HepG2 (cell line): ENCODE measurements at regions not wholly inside any gene's neighbourhood (a gene's known extent, or its start where the extent isn't known, plus 50 kb on each side); places are given as distances from the start of the nearest gene placed in this dataset.

Source experiments
- CTCF ChIP-seq: sonication (generic); formaldehyde crosslinking; IDR thresholded peaks from 2 replicates; pipeline ENCODE4 v1.5.0; 2020; ENCODE audit warnings: mild to moderate bottlenecking, missing genetic modification reagents, moderate library complexity
- ERF ChIP-seq: IDR thresholded peaks from 2 replicates; pipeline ENCODE4 v1.6.1; 2018; ENCODE audit warnings: missing biosample characterization, missing genetic modification reagents
- ETV5 ChIP-seq: IDR thresholded peaks from 2 replicates; pipeline ENCODE4 v1.6.1; 2018; ENCODE audit warnings: missing biosample characterization, missing genetic modification reagents, inconsistent platforms, borderline replicate concordance
- FOXK1 ChIP-seq: sonication (generic); formaldehyde crosslinking; IDR thresholded peaks from 2 replicates; pipeline ENCODE4 v1.4.0; 2020; ENCODE audit warnings: low read depth, missing genetic modification reagents, borderline replicate concordance
- GATA4 ChIP-seq: sonication (generic); IDR thresholded peaks from 2 replicates; pipeline ENCODE4 v1.6.1; 2016; ENCODE audit warnings: antibody characterized with exemption, low read depth, borderline replicate concordance
- HIVEP1 ChIP-seq: sonication (generic); formaldehyde crosslinking; IDR thresholded peaks from 2 replicates; pipeline ENCODE4 v1.4.0; 2020; ENCODE audit warnings: mild to moderate bottlenecking, missing genetic modification reagents
- MTERF4 ChIP-seq: sonication (generic); formaldehyde crosslinking; IDR thresholded peaks from 2 replicates; pipeline ENCODE4 v1.8.0; 2023; ENCODE audit warnings: mild to moderate bottlenecking, missing genetic modification reagents
- RBM22 ChIP-seq: fragments of 200-400 bp; formaldehyde crosslinking; optimal IDR thresholded peaks from 2 replicates; pipeline ENCODE3; 2017; ENCODE audit warnings: mild to moderate bottlenecking, low read length, moderate library complexity
- SETDB1 ChIP-seq: sonication (generic); formaldehyde crosslinking; IDR thresholded peaks from 2 replicates; pipeline ENCODE4 v1.5.1; 2020; ENCODE audit warnings: missing genetic modification reagents, mild to moderate bottlenecking, borderline replicate concordance
- SIX4 ChIP-seq: sonication (generic); formaldehyde crosslinking; IDR thresholded peaks from 2 replicates; pipeline ENCODE4 v1.4.0; 2020; ENCODE audit warnings: missing genetic modification reagents
- STAG1 ChIP-seq: sonication (generic); formaldehyde crosslinking; IDR thresholded peaks from 2 replicates; pipeline ENCODE4 v1.4.0; 2020; ENCODE audit warnings: missing genetic modification reagents
- YEATS4 ChIP-seq: sonication (generic); formaldehyde crosslinking; IDR thresholded peaks from 2 replicates; pipeline ENCODE4 v1.4.0; 2020; ENCODE audit warnings: missing genetic modification reagents, borderline replicate concordance
- ZNF143 ChIP-seq: sonication (generic); formaldehyde crosslinking; IDR thresholded peaks from 2 replicates; pipeline ENCODE4 v1.4.0; 2020; ENCODE audit warnings: missing genetic modification reagents
- ZNF20 ChIP-seq: sonication (generic); formaldehyde crosslinking; IDR thresholded peaks from 2 replicates; pipeline ENCODE4 v1.4.0; 2020; ENCODE audit warnings: mild to moderate bottlenecking, moderate library complexity, missing genetic modification reagents
- ZNF256 ChIP-seq: sonication (generic); formaldehyde crosslinking; conservative IDR thresholded peaks from 2 replicates; pipeline ENCODE4 v1.4.0; 2020; ENCODE audit warnings: missing genetic modification reagents
- ZNF317 ChIP-seq: sonication (generic); formaldehyde crosslinking; IDR thresholded peaks from 2 replicates; pipeline ENCODE4 v1.5.0; 2020; ENCODE audit warnings: mild to moderate bottlenecking, missing genetic modification reagents
- ZNF432 ChIP-seq: sonication (generic); formaldehyde crosslinking; IDR thresholded peaks from 2 replicates; pipeline ENCODE4 v1.5.0; 2020; ENCODE audit warnings: missing genetic modification reagents, mild to moderate bottlenecking, borderline replicate concordance
- ZNF446 ChIP-seq: sonication (generic); formaldehyde crosslinking; IDR thresholded peaks from 2 replicates; pipeline ENCODE4 v1.5.0; 2020; ENCODE audit warnings: mild to moderate bottlenecking, missing genetic modification reagents
- ZNF713 ChIP-seq: sonication (generic); formaldehyde crosslinking; IDR thresholded peaks from 2 replicates; pipeline ENCODE4 v1.4.0; 2020; ENCODE audit warnings: mild to moderate bottlenecking, missing genetic modification reagents
- TF ChIP-seq, protein P1 (sequence below): sonication (generic); formaldehyde crosslinking; IDR thresholded peaks from 2 replicates; pipeline ENCODE4 v1.4.0; 2020; ENCODE audit warnings: missing genetic modification reagents
- TF ChIP-seq, protein P2 (sequence below): sonication (generic); formaldehyde crosslinking; IDR thresholded peaks from 2 replicates; pipeline ENCODE4 v1.5.1; 2020; ENCODE audit warnings: mild to moderate bottlenecking, moderate library complexity, missing genetic modification reagents
- TF ChIP-seq, protein P3 (sequence below): sonication (generic); formaldehyde crosslinking; IDR thresholded peaks from 2 replicates; pipeline ENCODE4 v1.5.0; 2020; ENCODE audit warnings: mild to moderate bottlenecking, missing genetic modification reagents
- TF ChIP-seq, protein P4 (sequence below): sonication (generic); formaldehyde crosslinking; IDR thresholded peaks from 2 replicates; pipeline ENCODE4 v1.4.0; 2020; ENCODE audit warnings: missing genetic modification reagents; ENCODE audit errors: not compliant biosample characterization

- TF ChIP-seq, protein P1, sequence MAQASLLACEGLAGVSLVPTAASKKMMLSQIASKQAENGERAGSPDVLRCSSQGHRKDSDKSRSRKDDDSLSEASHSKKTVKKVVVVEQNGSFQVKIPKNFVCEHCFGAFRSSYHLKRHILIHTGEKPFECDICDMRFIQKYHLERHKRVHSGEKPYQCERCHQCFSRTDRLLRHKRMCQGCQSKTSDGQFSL (CRISPR knock-in tag) = no peak
- TF ChIP-seq, protein P2, sequence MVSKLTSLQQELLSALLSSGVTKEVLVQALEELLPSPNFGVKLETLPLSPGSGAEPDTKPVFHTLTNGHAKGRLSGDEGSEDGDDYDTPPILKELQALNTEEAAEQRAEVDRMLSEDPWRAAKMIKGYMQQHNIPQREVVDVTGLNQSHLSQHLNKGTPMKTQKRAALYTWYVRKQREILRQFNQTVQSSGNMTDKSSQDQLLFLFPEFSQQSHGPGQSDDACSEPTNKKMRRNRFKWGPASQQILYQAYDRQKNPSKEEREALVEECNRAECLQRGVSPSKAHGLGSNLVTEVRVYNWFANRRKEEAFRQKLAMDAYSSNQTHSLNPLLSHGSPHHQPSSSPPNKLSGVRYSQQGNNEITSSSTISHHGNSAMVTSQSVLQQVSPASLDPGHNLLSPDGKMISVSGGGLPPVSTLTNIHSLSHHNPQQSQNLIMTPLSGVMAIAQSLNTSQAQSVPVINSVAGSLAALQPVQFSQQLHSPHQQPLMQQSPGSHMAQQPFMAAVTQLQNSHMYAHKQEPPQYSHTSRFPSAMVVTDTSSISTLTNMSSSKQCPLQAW (CRISPR knock-in tag) = no peak
- no peak for TF ChIP-seq ZNF20 (CRISPR knock-in tag)
- no peak for TF ChIP-seq ZNF432
- TF ChIP-seq ZNF143 (CRISPR knock-in tag) = no peak
- TF ChIP-seq ZNF317 (CRISPR knock-in tag) = no peak
- TF ChIP-seq MTERF4 = no peak
- TF ChIP-seq ZNF713 = no peak
- TF ChIP-seq, protein P3, sequence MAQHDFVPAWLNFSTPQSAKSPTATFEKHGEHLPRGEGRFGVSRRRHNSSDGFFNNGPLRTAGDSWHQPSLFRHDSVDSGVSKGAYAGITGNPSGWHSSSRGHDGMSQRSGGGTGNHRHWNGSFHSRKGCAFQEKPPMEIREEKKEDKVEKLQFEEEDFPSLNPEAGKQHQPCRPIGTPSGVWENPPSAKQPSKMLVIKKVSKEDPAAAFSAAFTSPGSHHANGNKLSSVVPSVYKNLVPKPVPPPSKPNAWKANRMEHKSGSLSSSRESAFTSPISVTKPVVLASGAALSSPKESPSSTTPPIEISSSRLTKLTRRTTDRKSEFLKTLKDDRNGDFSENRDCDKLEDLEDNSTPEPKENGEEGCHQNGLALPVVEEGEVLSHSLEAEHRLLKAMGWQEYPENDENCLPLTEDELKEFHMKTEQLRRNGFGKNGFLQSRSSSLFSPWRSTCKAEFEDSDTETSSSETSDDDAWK (CRISPR knock-in tag) = no peak
- TF ChIP-seq RBM22 = no peak
- TF ChIP-seq ETV5 (CRISPR knock-in tag) = peak; percentile 52; the same call in 1 of the 2 replicates
- TF ChIP-seq SETDB1 (CRISPR knock-in tag) = no peak
- peak; percentile 40 for TF ChIP-seq STAG1 (CRISPR knock-in tag)
- no peak for TF ChIP-seq ERF
- TF ChIP-seq SIX4 (CRISPR knock-in tag) = no peak
- no peak for TF ChIP-seq ZNF446 (CRISPR knock-in tag)
- no peak for TF ChIP-seq ZNF256 (CRISPR knock-in tag)
- TF ChIP-seq, protein P4, sequence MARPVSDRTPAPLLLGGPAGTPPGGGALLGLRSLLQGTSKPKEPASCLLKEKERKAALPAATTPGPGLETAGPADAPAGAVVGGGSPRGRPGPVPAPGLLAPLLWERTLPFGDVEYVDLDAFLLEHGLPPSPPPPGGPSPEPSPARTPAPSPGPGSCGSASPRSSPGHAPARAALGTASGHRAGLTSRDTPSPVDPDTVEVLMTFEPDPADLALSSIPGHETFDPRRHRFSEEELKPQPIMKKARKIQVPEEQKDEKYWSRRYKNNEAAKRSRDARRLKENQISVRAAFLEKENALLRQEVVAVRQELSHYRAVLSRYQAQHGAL (CRISPR knock-in tag) = no peak
- TF ChIP-seq HIVEP1 = no peak
- TF ChIP-seq CTCF (CRISPR knock-in tag) = peak; percentile 40
- TF ChIP-seq GATA4 = no peak
- 0 out of 2 replicates have a peak, but pooled peaks have one; percentile 17 for TF ChIP-seq FOXK1 (CRISPR knock-in tag)
- no peak for TF ChIP-seq YEATS4
Measured at GRCh38 chr3:40971191-40972168, 227.8 kb upstream of the CTNNB1 start (continued).
